MM.1S (cell line): ENCODE measurements at regions not wholly inside any gene's neighbourhood (a gene's known extent, or its start where the extent isn't known, plus 50 kb on each side); places are given as distances from the start of the nearest gene placed in this dataset.

Experiments used
- DNase-seq: peaks from one replicate; pipeline ENCODE4 v3.0.0-alpha.2; 2015
- H2AFZ ChIP-seq: fragments of 300-600 bp; sonication (generic); 2 replicates; pipeline ENCODE4 v1.6.0; 2016; ENCODE audit warnings: antibody characterized with exemption, low read length
- H3F3A ChIP-seq: fragments of 300-600 bp; sonication (generic); 2 replicates; pipeline ENCODE4 v1.6.1; 2016; ENCODE audit warnings: mild to moderate bottlenecking, antibody characterized with exemption, low read length, moderate library complexity, mixed read lengths; ENCODE audit not compliant: insufficient read depth
- H3K27ac ChIP-seq: fragments of 300-600 bp; sonication (generic); 2 replicates; pipeline ENCODE4 v1.5.1; 2016; ENCODE audit warnings: mild to moderate bottlenecking, low read length
- H3K27me3 ChIP-seq: fragments of 300-600 bp; sonication (generic); replicated peaks from 2 replicates; pipeline ENCODE4 v1.6.0; 2016; ENCODE audit warnings: low read length; ENCODE audit not compliant: insufficient read depth
- H3K36me3 ChIP-seq: fragments of 300-600 bp; sonication (generic); replicated peaks from 2 replicates; pipeline ENCODE4 v1.6.1; 2016; ENCODE audit warnings: mild to moderate bottlenecking, low read length, mixed read lengths; ENCODE audit not compliant: insufficient read depth
- H3K4me1 ChIP-seq: fragments of 300-600 bp; sonication (generic); 2 replicates; pipeline ENCODE4 v1.6.1; 2016; ENCODE audit warnings: low read length, mixed read lengths
- H3K4me2 ChIP-seq: fragments of 300-600 bp; sonication (generic); 2 replicates; pipeline ENCODE4 v1.6.0; 2016; ENCODE audit warnings: low read depth, low read length
- H3K4me3 ChIP-seq: fragments of 300-600 bp; sonication (generic); 2 replicates; pipeline ENCODE4 v1.5.1; 2016; ENCODE audit warnings: low read length, mixed read lengths
- H3K79me2 ChIP-seq: fragments of 300-600 bp; sonication (generic); 2 replicates; pipeline ENCODE4 v1.6.1; 2016; ENCODE audit warnings: mixed run types, low read length, mixed read lengths
- H3K9ac ChIP-seq: fragments of 300-600 bp; sonication (generic); 2 replicates; pipeline ENCODE4 v1.6.1; 2016; ENCODE audit warnings: low read length, mixed read lengths
- H3K9me2 ChIP-seq: fragments of 300-600 bp; sonication (generic); replicated peaks from 2 replicates; pipeline ENCODE4 v1.6.1; 2016; ENCODE audit warnings: mild to moderate bottlenecking, low read length, mixed read lengths; ENCODE audit not compliant: insufficient read depth
- H3K9me3 ChIP-seq: fragments of 300-600 bp; sonication (generic); replicated peaks from 2 replicates; pipeline ENCODE4 v1.6.1; 2016; ENCODE audit warnings: mild to moderate bottlenecking, low read length, mixed read lengths; ENCODE audit not compliant: insufficient read depth
- H4K20me1 ChIP-seq: fragments of 300-600 bp; sonication (generic); 2 replicates; pipeline ENCODE4 v1.6.1; 2016; ENCODE audit warnings: mild to moderate bottlenecking, low read length, moderate library complexity, mixed read lengths; ENCODE audit not compliant: insufficient read depth
- CTCF ChIP-seq: fragments of 300-600 bp; sonication (generic); IDR thresholded peaks from 2 replicates; pipeline ENCODE4 v1.5.1; 2016; ENCODE audit warnings: antibody characterized with exemption, low read length, mixed read lengths
- EZH2 ChIP-seq: fragments of 300-600 bp; sonication (generic); optimal IDR thresholded peaks from 2 replicates; pipeline ENCODE3; 2017; ENCODE audit warnings: low read depth, mild to moderate bottlenecking, antibody characterized with exemption, low read length, mixed read lengths
- EZH2phosphoT487 ChIP-seq: fragments of 300-600 bp; sonication (generic); IDR thresholded peaks from 2 replicates; pipeline ENCODE4 v1.6.1; 2018; ENCODE audit warnings: antibody characterized with exemption, low read length

- Histone ChIP-seq H2AFZ (no peak overlapping the region), H3K4me2 (no peak overlapping the region), H3K27me3 (no peaks in the 10 kb centered on the region), H3K9ac (no peak overlapping the region), H4K20me1 (no peaks in the 10 kb centered on the region), H3K79me2 (no peaks in the 10 kb centered on the region), H3K36me3 (no peaks in the 10 kb centered on the region), H3K4me3 (no peak overlapping the region), H3F3A (no peaks in the 10 kb centered on the region), H3K9me3 (no peaks in the 10 kb centered on the region), H3K9me2 (no peaks in the 10 kb centered on the region), H3K4me1 (no peaks in the 10 kb centered on the region), H3K27ac (no peak overlapping the region)
- TF ChIP-seq EZH2: no peak
- no peak for TF ChIP-seq CTCF
- no peak for TF ChIP-seq EZH2phosphoT487
- no peak for DNase-seq
Measured at GRCh38 chr10:85318809-85319807, 990.7 kb downstream of the CCSER2 start.

GRCh38 chr10:85319826-85320225 lies 991.4 kb downstream of the CCSER2 start:
- Histone ChIP-seq H3F3A (no peaks in the 10 kb centered on the region), H3K79me2 (no peaks in the 10 kb centered on the region), H2AFZ (no peak overlapping the region), H3K27ac (no peak overlapping the region), H3K9ac (no peak overlapping the region), H3K4me1 (no peaks in the 10 kb centered on the region), H3K4me2 (no peak overlapping the region), H3K27me3 (no peaks in the 10 kb centered on the region), H4K20me1 (no peaks in the 10 kb centered on the region), H3K4me3 (no peak overlapping the region), H3K9me2 (no peaks in the 10 kb centered on the region), H3K36me3 (no peaks in the 10 kb centered on the region), H3K9me3 (no peaks in the 10 kb centered on the region)
- TF ChIP-seq EZH2 (no peak), CTCF (no peak), EZH2phosphoT487 (no peak)
- DNase-seq: no peak

GRCh38 chr10:85333594-85333993 lies 1005.2 kb downstream of the CCSER2 start:
- H3K4me2 ChIP-seq: no peak overlapping the region
- no peak for TF ChIP-seq EZH2
- TF ChIP-seq CTCF: no peak
- TF ChIP-seq EZH2phosphoT487: no peak
- no peak overlapping the region for H3K4me3 ChIP-seq
- no peaks in the 10 kb centered on the region for H3K9me2 ChIP-seq
- H4K20me1 ChIP-seq: no peaks in the 10 kb centered on the region
- no peak overlapping the region for H3K27ac ChIP-seq
- no peak overlapping the region for H2AFZ ChIP-seq
- no peaks in the 10 kb centered on the region for H3K4me1 ChIP-seq
- H3K9ac ChIP-seq: no peak overlapping the region
- H3F3A ChIP-seq: no peaks in the 10 kb centered on the region
- no peak for DNase-seq
- H3K36me3 ChIP-seq: no peaks in the 10 kb centered on the region
- no peaks in the 10 kb centered on the region for H3K79me2 ChIP-seq
- no peaks in the 10 kb centered on the region for H3K9me3 ChIP-seq
- H3K27me3 ChIP-seq: no peaks in the 10 kb centered on the region
